Endometrial microvascular endothelial cells (primary cell): ENCODE measurements at regions not wholly inside any gene's neighbourhood (a gene's known extent, or its start where the extent isn't known, plus 50 kb on each side); places are given as distances from the start of the nearest gene placed in this dataset.

Experiments
- in situ Hi-C: cut with HindIII; loops from 2 replicates; pipeline ENCODE4 v1.10.0; 2017; ENCODE audit warnings: low sequenced_read_pairs, low pct_unique_long_range_greater_than_20kb; ENCODE audit errors: inconsistent ontology term

DNA sequence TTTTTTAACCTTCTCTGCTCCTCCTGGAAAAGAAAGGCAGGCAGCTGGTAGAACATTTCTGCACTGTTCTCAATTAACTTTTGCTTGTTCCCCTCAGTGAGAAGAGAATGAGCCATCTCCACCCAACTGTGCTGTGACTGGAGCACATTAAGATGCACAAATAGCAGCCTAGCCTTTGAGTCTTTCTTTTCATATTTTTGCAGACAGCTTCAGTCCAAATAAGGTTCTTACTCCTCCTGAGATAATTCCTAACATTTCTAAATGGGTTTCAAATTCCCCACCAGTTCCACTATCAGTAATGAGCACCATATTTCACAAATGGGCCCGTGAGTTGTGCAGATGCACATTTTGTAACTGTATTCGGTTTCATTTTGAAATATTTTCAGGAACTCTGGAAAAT lies 118.6 kb downstream of the SPCS3 start:
- in situ Hi-C loops = no loop called here

DNA sequence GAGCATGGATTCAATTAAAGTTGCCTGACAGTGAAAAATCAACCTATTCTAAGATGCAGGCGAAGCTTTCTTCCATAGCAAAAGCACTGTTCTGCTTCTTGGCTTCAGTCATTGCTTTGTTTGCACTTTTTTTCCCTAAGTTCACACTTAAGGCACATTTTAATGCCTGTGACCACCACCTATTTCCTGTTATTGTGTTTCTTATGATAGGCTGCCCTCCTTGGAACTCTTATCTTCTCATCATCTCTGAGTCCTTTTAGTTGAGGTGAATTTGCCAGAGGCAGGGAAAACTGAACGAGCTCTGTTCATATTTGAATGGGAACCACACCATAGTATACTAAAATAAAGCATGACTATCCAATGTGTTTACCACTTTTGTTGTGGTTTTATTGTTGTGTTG lies 119.8 kb downstream of the SPCS3 start:
- in situ Hi-C loops = no loop called here

DNA sequence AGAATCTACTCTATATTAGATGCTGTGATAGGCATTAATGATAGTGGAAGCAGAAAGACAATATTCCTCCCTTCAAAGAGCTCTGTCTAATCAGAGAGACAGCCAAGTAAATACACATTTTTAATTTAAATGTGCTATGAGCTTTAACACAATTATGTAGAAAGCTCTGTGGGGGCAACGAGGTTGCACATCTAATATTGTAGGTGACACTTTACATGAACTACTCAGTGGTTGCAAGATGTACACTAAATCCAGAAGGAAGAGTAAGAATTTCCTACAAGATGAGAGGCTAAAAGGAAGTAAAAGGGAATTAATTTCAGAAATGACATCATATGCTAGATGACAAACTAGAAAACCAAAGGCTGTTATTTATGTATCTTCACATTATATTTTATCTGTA lies 120.9 kb downstream of the SPCS3 start:
- in situ Hi-C loops = no loop called here

DNA sequence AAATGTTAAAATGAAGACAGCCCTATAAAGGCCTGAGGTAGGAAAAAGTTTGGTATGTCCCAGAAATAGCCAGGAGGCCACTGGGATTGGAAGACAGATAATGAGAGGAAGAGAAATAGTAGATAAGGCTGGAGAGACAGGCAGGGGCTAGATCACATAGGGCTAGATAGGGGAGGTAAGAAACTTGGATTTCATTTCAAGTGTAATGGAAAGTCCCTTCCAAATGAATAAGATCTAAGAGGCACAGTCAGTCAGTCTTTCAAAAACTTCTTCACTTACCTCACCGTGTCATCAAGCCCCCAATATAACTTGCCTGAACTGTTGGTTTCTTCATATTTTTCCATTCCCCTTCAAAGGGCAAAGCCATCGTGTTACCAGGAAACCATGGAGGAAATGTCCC lies 121.8 kb downstream of the SPCS3 start:
- in situ Hi-C loops = no loop called here

DNA sequence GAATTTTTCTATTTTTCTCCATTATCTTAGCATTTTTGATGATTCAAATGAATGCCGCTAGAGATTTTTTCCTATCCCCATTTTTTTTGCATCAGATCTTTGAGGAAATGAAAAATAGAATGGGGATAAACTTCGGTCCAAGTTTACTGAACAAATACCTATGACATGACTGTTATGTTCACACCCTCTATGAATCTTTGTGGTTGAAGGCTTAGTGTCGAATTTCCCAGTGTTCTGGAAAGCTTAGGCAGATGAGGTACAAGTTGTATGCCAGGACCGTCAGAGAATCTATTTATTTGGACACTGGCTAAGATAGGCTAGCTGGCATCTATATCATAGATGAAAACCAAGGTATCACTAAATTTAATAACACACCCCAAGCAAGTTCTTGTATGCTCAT lies 123.4 kb downstream of the SPCS3 start:
- in situ Hi-C loops = no loop called here

DNA sequence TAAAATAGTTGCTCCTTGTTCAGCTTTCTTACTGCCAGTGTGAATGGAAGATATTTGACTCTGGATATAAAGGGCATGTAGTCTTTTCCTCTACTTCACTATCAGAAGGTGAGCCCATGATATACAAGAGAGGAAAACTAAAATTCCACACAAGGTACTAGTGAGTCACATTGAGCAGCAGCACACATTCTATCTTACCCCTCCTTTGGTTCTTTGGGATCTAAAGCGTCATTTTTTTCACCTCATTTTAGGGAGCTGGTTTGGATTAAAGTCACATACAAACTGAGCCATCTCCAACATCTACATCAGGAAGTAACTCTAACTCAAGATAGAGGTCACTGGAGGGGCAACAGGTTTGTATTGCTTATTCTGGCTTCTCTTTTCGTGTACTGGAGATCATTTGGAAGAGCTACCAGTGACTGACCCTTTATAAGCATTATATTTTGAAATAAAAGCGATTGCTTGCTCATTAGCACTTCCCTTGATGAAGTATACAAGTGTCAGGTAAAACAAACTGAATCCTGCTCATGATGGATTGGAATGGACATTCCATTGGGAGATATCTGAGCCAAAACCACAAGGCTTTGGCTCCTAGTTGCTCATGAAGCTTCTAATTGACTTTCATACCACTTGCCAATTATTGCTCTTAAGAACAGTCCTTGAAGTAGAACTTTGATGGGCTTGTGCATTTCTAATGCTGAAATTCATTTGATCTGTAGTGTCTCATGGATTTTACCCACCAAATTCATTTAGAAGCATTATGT lies 124.1 kb downstream of the SPCS3 start:
- in situ Hi-C loops = no loop called here

DNA sequence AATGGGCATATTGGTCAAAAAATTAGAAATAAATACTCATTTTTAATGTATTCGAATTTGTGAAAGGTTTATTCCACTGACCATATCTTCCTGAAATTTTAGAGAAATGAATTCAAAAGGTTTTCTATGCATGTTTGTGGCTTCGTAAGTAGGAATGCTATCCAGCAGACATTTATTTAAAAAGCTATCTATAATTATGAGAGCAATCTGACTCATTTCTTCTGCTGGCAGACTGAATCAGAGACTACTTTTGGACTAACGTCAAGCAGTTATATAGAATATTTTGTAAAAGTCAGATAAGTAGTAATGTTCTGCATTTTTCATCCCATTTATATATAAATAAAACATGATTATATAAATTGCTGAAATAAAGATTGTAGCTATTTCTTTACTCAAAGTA lies 125.0 kb downstream of the SPCS3 start:
- in situ Hi-C loops = no loop called here

DNA sequence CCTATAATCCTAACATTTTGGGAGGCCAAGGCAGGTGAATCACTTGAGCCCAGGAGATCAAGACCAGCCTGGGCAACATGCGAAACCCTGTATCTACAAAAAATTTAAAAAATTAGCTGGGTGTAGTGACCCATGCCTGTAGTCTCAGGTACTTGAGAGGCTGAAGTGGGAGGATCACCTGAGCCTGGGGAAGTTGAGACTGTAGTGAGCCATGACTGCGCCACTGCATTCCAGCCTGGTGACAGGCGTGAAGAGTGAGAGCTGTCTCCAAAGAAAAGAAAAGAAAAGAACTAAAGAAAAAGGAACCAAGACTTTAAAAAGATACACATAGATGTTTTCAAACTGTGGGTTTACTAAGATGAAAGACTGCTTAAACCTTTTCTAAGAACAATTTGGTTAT lies 129.0 kb downstream of the SPCS3 start:
- in situ Hi-C loops = no loop called here

DNA sequence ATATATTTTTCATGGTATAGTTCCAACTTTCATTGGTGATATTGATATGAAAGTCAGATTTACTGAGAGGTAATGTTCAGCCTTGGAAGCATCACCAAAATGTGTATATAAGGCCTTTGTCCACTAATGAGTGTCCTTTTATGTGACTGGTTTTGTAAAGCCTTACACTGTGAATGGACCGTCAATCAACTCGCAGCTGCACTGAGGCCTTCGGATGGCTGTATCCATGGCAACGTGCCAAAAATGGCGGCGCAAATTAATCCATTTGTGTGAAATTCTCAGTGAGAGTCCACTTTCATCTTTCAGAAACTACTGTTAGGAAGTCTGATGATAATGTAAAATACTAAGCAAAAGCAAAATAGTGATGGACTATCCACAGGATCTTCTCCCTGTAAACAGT lies 131.7 kb downstream of the SPCS3 start:
- in situ Hi-C loops = no loop called here

DNA sequence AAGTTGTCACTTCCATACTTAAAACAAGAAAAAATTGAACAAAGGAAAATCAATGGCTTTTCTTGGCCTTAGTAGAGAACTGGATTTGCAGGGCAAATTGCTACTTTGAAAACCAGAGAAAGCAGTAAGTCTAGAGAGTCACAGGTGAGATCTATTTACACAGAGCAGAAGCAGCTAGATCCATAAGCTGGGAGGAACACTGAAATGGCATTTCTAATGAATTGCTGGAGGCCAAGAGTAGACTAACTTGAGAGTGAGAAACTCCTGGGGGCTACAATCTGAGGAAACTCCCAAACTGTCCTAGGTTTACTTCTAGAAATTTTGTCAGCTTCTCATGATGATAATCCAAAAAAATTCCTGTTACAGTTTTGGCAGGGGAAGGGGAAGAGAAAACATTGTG lies 133.3 kb downstream of the SPCS3 start:
- in situ Hi-C loops = no loop called here

DNA sequence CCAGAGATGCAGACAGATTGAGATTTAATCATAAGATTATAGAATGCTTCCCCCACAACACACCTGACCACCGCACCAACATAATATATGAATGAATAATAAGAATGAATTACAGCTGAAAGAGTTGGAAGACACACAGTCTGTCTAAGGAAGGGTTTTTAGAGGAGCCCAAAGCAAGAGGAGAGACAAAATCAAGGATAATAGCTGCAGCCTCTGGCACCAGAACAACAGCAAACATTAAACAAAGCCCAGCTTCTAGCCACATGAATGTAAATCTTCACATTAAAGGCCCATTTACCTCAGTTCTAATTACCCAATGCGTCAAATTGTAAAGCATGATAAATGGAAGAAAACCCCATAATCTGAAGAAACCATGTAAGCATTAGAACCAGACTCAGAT lies 133.9 kb downstream of the SPCS3 start:
- in situ Hi-C loops = no loop called here

DNA sequence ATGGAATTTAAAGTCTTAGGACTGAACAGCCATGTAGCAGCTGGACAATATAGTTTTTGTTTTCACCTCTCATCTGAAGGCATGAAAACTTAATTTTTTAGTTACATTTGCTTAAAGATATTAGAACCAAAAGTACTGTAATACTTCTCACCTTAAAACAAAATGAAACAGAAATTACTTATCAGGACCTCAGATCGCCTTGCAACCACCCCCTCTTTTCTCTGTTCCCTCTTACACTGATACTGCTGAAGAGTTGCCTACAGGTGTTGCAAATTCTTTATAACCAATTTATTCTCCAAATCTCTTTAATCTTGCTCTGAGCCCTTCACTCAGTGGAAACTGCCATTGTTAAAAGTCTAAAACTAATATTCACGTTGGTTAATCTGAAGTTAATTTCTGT lies 145.0 kb downstream of the SPCS3 start:
- in situ Hi-C loops = no loop called here

DNA sequence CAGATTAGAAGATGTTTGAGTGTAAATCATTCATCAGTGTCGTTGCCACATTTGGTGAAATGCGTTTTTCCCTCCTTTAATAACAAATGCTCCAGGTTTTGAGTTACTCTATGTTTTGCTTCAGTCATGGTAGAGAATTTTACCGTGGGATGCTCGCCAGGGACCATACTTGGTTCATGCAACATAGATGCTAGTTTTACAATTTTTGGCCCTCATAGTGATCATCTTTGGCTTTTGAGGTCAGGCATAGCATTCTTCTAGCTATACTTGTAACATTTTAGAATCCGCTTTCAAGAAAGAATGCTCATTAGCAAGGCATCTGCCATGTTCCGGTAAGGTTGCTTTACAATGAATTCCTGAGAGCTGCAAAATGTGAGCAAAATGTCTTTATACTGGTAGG lies 147.2 kb downstream of the SPCS3 start:
- in situ Hi-C loops = no loop called here

DNA sequence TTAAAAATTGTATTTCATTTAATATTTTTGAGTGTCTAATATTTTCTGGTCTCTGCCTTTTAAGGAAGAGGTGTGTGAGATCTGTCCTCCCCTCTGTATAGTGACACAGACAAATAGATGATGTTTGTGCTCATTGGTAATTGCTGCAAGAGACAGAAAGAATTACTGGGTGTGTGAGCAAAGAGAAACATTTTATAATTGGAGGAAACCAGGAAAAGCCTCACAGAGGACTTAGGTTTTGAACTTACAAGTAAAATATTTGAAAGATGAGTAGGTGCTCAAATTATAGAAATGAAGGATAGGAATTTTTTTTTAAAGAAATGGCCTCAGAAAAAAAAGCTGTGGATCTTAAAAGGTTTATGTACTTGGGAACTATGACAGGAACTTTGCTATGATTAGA lies 149.8 kb downstream of the SPCS3 start:
- in situ Hi-C loops = no loop called here

DNA sequence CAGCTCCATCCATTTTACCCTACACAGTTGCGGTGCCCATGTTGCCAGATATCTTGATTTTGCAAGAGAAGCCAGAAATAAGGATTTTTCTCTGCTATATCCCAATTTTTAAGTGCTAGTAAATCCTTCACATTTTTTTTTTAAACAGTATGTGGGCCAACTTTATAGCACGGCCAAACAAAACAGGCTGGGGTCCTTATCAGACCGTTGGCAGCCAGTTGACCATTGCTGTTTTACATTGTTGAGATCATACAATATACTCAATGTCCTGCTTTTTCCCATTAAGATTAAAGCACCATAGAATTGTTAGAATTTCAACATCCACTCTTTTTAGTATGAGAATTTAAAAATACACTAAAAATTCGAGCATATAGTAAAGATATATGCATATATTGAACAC lies 150.9 kb downstream of the SPCS3 start:
- in situ Hi-C loops = no loop called here

DNA sequence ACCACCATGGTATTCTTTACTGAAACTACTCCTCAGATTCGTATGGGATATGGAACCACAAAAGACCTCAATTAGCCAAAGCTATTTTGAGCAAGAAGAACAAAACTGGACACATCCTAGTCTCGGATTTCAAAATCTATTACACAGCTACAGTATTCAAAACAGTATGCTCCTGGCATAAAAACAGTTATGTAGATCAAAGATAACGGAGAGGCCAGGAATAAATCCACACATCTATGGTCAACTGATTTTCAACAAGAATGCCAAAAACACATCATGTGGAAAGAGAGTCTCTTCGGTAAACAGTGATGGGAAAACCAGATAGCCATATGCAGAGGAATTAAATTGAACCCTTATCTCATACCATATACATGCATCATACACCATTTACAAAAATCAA lies 155.3 kb downstream of the SPCS3 start:
- in situ Hi-C loops = no loop called here

DNA sequence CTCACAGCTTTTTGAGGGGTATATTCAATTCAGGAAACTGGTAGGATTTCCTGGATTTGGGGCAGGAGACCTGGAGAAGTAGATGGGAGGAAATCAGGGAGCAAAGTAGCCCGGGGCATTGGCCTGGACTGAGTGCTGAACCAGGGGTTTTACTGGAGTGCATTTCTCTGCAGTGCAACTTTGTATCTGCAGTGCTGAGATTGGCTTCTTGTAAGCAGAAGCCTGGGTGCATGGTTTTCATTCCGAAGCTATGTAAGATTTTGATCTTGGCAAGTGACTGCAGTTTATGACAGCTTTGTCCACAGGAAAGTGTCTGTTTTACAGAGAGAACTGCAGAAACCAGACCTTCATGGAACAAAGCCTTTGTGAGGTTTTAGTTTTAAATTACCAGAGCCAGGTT lies 158.3 kb downstream of the SPCS3 start:
- in situ Hi-C loops = no loop called here

DNA sequence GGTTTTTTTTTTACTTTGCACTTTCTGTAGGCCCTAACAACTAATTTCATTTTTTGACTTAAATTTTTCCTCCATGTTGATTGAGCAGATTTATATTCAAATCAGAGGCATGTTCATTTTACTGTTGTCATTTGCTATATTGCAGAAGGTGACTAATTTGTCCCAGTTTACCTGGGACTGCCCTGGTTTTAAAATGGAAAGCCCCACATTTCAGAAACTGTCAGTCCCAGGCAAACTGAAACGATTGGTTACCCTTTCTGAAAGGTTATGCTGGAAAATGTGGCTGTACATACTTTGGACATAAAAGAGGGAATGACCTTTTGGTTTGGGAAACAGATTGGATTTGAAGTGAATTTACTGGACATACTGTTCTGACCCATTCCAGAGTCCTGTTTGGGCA lies 160.0 kb downstream of the SPCS3 start:
- in situ Hi-C loops = no loop called here

DNA sequence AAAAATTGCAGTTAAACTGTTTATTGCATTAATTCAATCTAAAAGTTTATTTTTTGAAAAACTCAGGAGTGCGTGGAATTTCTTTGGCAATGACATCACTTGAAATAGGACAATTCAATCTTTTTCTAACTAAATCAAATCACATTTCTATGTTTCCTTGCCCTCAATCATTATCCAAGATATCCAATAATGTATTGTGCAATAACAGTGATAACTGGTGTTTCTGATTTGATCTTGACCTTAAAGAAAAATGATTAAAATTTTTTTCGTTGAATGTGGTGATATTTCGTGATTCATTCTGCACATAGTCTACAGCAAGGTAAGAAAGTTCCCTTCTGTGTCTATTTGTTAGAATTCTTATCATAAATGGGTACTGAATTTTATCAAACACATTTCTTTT lies 163.2 kb downstream of the SPCS3 start:
- in situ Hi-C loops = no loop called here

DNA sequence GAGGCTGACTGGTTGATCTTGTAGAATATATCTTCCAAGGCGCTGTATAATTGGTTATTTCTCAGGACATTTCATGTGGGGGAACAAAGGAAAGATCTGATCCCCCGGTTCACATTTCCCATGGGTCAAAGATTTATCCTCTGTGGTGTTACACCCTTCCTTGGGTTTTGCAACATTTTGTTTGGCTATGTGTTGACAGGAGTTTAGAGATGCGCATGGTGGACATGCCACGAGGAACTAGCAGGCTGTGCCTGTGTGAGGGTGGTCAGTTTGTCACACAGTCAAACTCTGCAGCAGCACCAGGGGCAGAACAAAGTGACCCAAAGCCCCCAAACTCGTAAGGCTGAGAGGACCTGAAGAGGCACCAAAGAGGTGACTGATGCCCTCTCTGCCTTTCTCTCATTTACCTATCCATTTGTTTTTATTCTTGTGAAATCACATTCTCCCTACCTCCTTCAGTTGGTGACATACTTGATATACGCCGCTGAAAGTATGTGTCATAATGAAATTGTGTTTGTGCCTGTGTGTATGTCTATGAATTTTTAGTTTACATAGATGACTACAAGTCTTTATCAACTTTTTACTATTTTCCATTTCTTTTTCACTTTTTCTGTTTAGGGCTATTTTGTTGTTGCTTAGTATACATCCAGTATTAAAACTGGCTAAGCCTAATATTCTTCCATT lies 164.7 kb downstream of the SPCS3 start:
- in situ Hi-C loops = no loop called here

DNA sequence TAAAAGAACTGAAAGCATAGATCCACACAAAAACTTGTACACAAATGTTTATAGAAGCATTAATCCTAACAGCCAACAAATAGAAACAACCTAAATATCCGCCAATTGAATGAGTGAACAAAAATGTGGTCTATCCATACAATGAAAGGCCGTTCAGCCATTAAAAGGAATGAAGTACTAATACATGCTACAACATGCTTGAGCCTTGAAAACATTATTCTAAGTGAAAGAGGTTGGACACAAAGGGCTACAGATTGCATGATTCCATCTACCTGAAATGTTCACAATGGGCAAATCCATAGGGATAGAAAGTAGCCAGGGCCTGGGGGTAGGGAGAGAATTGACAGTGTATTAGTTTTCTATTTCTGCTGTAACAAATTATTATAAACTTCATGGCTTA lies 169.2 kb downstream of the SPCS3 start:
- in situ Hi-C loops = no loop called here
